GM19397 (cell line): ENCODE measurements at regions not wholly inside any gene's neighbourhood (a gene's known extent, or its start where the extent isn't known, plus 50 kb on each side); places are given as distances from the start of the nearest gene placed in this dataset.
A peak's percentile ranks its signal among the peaks of the same experiment; 100 is the strongest.

Experiments used
- ATAC-seq: cut with Tn5 transposase; IDR thresholded peaks from one replicate; pipeline ENCODE4 v1.9.1; 2021; ENCODE audit warnings: mild to moderate bottlenecking, moderate library complexity; ENCODE audit not compliant: unreplicated experiment

DNA sequence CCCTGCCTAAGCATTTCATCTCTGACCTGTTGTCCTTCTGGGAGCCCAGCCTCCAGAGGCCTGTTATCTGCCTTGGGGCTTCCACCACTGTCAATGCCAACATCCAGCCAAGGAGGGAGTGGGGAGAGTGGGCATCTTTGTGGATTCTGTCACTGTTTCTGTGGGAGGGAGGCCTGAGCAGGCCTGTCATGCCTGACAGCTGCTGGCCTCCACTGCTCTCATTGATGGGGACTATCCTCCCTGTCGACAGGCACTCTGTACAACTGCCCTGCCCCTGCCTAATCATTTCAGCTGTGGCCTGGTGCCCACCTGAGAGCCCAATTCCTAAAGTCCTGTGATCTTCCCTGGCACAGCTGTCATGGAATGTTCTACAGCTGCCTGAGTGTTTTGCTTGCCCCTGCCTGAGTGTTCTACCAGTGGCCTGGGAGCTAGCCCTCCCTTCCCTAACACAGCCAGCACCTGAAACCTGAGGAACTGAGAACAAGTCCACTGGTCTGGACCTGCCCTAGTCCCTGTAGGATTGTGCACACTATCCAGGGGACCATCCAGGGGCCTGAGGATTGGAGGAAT is 145.3 kb downstream of the FAM83B start:
- ATAC-seq: no peak

- peak; percentile 63 for ATAC-seq
These were observed 146.2 kb downstream of the FAM83B start for GRCh38 chr6:54992789-54993188.

DNA sequence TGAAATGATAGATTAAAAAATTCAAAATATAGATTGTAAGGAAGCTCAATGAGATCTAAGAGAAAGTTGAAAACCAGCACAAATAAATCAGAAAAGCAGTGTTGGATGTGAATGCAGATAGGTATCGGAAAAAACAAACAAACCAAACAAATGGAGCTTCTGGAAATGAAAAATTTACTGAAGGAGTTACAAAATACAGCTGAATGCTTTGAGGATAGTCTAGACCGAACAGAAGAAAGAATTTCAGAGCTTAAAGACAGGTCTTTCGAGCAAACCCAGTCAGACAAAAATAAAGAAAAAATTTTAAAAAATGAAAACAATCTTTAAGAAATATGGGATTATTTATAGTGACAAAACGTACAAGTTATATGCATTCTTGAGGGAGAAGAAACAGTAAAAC is 146.7 kb downstream of the FAM83B start:
- ATAC-seq: no peak

- no peak for ATAC-seq
These were observed 147.4 kb downstream of the FAM83B start for GRCh38 chr6:54993948-54994347.

DNA sequence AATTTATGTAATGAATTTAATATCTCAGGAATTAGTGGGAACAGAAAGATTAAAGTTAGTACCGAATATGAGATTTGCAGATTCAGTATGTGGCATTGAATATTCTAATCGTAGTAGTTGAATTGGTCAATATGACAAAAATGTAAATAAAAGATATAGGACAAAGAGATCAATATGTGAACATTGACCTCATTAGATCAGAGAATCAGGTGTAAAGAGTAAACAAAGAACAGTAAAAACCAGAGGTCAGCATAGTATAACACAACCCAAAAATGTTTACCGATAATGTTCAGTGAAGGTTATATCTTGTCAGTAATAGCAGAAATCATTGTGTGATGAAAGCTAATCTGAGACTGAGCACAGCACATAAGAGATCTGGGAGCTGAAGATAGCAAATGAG is 152.0 kb downstream of the FAM83B start:
- ATAC-seq: no peak

DNA sequence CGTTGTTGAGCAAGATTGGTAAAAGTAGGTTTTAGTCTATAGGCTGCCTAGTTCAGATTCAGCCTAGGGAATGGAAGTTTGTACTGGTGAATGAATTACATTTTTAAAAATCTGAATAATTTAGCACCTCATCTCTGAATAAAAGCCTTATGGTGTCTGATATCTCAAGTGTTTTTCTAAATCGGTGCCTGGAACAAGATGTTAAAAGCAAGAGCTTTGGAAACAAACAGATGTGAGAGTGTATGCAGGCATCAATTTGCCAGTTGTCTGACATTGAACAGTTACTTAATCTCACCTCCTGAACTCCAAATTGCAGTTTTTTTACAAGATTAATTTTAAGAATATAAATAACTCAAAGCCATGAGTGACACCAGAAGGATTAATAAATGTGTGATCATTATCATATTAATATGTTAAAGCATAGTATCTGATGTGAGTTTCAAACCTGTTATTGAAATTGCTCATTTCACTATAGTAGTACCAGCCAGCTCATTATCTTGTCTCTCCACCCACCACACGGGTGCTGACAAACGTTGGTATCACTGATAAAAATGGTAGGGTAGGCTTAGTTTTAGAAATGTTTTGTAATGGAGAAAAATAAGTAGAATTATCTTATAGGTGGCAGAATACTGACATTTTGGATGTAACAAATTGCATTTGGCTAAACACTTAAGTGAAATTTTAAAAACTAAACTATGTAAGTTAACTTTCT is 157.3 kb downstream of the FAM83B start:
- no peak for ATAC-seq

DNA sequence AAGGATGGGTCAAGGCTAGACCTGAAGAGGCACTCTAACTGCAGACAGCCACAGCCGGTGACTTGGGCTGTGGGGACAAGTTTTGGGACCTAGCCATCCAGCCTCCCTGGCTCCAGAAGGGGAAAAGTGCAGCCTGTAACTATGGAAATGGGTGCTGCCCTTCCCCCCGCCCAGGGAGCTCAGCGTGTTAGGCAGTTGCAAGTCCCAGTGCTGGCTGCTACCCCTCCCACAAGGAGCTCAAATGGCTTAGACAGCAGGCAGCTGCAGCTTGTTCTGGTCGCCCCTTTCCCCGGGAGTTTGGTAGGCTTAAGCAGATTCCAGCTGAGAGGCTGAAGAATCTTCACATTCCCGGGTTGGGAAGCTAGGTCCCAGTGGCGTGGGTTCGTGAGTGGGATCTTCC is 162.6 kb downstream of the FAM83B start:
- no peak for ATAC-seq

DNA sequence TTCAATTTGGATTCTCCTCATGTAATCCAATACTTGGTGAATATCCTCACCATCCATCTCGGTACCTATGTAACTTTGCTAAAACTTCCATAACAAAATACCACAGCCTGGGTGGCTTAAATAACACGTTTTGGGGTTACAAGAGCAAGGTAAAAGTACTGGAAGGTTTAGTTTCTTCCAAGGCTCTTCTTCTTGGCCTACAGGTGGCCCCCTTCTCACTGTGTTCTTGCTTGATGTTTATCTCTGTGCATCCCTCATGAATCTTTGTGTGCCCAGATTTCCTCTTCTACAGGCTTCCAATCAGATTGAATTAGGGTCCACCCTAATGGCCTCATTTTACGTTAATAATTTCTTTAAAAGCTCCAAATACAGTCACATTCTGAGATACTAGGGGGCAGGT is 163.3 kb upstream of the HCRTR2 start:
- no peak for ATAC-seq

DNA sequence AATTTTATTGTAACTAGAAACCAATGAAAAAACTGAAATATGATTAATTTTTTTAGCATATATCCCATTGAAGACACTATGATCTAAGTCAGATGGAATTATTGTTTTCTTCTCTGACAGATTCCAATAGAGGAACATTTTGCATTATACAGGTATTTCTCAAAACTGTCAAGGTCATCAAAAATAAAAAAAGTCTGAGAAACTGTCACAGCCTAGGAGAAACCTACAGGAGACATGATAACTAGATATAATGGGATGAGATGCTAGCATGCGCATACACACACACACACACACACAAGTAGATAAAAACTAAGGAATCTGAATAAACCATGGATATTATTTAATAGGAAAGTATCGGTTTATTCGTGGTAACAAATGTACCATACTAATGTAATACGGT is 161.9 kb upstream of the HCRTR2 start:
- no peak for ATAC-seq

DNA sequence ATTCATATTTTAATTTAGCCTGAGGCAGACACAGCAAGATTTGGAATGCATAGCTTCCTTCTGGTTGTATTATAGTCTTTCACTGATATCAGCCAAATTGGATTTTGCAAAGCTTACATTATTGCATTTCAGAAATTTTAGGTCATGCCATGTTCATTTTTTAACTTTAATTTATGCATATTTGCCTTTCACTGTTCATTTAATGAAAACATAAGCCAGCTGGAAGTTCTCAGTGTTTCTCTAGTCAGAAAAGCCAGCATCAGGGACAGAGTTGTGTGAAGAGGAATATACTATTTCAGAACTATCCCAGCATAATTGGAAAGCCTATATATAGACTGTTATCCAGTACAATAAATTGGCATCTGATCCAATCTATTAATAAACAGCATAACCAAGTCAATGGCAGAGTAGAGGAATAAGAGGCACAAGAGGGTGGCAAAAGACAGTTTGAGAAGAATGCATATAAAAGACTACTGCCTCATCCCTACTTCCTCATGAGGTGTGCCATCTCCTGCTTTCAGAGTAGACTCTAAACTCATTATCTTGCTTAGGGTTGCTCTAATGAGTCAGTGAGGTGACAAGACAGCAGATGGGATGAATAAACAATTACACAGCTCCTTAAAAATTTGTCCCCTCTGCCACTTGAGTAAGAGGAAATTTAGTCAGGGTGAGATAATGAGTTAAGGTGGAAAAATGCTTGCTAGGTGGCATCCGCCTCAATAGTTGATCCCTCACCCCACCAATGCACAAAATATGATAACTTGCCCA is 159.8 kb upstream of the HCRTR2 start:
- ATAC-seq: no peak

DNA sequence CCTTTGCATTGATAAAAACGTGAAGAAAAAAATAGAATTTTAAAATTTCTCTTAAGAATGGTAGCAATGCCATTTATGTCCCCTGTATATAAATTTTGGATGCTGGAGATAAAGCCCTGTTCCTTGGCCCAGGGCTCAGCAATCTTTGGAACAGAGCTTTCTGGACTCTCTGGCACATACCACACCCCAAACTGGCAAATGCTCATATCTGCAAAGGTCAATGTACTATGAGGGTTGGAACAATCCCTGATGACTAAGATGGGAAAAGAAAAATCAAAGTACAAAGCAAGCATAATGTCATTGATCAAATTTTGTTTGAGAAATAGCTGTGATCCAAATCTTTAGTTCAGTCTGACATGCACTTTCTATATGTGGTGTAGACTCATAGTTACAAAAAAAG is 158.1 kb upstream of the HCRTR2 start:
- ATAC-seq: no peak

DNA sequence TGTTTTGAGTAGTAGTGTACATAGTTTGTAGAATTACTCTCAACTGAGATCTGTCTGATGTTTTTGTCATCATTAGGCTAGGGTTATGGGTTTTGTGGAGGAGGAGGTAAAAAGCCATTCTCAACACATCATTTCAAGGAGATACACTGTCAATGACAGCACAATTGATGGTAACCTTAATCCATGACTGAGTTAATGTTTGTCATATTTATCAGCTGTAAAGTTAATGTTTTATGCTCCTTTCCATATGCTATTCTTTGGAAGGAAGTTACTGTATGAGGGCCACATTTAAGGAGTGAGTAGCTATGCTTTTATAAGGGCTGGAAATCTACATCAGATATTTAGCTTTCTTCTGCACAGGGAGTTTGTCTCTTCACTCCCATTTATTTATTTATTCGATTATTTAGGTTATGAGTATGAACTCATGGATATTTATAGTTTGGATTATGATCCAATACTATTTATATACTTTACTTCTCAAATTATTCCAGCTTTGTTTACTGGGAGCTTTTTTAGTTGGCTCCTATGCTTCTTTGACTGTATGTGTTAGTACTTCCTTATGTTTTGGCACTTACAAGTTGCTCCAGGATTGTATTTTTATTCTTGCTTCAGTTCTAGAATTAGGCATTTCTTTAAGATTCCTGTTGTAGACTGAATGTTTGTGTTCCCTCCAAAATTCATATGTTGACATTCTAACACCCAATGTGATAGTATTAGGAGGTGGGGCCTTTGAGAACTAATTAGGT is 156.6 kb upstream of the HCRTR2 start:
- no peak for ATAC-seq

- no peak for ATAC-seq
These were observed 154.7 kb upstream of the HCRTR2 start for GRCh38 chr6:55019591-55019990.

- no peak for ATAC-seq
These were observed 151.1 kb upstream of the HCRTR2 start for GRCh38 chr6:55023230-55023629.

DNA sequence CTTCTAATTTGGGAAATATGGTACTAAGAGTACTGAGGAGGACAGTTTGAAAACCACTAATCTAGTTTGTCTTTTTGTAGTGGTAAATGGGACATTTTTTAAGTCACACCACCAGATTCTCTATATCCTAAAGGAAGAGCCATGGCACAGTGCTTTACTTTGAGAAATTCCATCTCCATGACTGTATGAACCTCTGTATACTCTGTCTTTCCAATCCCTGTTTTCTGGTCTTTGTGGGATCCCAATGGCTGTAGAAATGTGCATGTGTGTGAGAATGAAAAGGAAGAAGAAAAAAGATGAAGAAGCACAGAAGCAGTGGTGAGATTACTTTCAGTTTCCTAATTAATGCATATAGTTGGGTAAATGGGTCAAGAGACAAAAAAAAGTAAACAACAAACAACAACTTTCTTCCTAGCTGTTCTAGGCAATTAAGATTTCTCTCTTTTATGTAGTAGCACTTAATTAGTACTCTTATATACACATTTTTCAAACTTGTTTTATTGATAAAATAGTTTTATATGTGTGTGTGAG is 141.2 kb upstream of the HCRTR2 start:
- ATAC-seq: no peak

DNA sequence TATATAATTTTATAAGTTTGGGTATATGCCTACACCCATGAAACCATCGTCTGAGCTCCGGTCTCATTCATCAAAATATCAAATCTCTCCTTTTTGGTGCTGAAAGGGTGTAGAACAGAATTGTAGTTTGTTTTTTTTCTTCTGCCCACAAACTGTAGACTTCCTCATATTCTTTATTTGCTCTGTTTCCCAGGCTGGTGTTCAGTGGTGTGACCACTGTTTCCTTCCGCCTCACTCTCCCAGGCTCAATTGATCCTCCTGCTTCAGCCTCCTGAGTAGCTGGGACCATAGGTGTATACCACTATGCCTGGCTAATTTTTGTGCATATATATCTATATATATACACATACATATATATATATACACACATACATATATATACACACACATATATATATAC is 139.6 kb upstream of the HCRTR2 start:
- no peak for ATAC-seq

- ATAC-seq: no peak
These were observed 134.0 kb upstream of the HCRTR2 start for GRCh38 chr6:55040102-55040848.

DNA sequence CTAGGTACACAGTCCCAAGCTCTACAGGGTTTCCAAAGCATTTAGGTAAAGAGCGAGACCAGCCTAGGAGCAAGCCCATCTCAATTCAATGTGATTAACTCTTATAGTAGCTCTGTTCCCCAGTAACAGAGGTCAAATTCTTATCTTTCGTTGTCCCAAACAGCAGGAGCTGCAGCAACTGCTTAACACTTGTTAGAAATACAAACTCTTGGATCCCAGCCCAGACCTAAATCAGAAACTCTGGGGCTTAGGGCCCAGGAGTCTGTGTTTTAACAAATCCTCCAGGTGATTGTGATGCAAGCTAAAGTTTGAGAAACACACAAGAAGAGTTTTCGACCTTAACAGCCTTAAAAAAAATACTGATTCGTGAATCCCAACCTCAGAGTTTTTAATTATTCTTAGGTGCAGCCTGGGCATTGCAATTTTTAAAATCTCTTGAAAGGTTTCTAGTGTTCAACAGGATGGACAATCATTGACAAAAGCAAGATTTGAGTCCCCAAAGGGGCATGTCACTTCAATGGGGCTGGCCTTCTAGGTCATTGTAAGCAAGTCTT is 127.4 kb upstream of the HCRTR2 start:
- ATAC-seq: no peak

DNA sequence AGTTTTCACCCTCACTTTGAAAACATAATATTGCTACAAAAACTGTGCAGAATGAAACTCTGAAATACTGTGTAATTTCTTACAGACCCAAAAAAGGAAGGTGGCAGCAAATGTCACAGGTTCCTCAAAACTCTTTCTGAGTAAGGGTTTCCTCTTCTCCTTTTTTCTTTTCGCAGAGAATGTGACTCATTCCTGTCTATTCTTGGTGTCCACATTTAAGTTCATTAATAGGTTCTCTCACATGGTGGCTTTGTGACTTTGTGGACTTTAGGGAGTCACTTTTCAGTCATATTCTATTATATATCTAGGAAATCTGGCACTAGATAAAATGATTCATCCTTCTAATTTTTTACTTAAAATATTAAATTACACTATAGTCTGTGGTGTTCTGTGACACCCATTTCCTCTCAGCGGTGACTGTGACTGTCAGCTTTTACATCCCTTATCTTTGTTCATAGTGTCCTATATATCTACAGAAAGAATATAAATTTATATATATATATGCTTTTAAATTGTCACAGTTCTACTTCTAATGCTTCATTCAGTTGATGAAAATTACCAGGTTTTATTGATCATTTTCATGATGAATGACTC is 126.8 kb upstream of the HCRTR2 start:
- no peak for ATAC-seq

DNA sequence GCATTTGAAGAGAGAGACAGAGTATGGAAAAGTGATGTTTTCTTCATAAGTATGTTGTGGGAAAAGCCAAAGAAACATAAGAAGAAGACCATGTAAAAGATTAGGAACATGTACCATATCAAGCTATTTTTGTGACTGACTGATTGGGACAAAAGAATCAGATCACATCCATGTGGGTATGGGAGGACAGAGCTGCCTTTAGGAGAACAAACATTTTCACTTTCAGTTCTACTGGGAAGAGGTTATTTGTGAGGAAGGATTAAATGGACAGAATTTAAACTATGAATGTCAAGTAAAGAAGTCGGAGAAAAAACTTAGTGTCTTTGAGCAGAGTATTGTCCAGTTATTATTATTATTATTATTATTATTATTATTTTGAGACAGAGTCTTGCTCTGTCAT is 124.4 kb upstream of the HCRTR2 start:
- ATAC-seq: no peak
